ENCODE measurements at regions not wholly inside any gene's neighbourhood (a gene's known extent, or its start where the extent isn't known, plus 50 kb on each side); places are given as distances from the start of the nearest gene placed in this dataset.

DNA sequence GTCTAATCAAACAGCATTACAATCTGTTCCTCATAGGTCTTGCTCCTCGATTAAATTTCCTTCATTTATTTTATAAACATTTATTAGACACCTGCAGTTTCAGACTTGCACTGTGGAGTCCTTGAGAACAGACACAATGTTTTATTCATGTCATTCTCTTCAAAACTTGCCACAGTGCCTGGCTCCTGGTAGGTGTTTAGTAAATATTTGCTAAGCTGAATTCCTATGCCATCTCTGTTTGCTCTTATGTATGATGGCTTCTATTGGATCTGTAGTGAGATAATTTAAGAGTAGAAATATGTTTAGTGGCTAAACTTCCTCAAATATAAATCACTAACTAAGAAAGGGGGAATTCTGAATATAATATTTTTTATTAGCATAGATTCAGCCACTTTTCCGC lies 61.4 kb downstream of the LRATD1 start:
- TF ChIP-seq, protein P1, sequence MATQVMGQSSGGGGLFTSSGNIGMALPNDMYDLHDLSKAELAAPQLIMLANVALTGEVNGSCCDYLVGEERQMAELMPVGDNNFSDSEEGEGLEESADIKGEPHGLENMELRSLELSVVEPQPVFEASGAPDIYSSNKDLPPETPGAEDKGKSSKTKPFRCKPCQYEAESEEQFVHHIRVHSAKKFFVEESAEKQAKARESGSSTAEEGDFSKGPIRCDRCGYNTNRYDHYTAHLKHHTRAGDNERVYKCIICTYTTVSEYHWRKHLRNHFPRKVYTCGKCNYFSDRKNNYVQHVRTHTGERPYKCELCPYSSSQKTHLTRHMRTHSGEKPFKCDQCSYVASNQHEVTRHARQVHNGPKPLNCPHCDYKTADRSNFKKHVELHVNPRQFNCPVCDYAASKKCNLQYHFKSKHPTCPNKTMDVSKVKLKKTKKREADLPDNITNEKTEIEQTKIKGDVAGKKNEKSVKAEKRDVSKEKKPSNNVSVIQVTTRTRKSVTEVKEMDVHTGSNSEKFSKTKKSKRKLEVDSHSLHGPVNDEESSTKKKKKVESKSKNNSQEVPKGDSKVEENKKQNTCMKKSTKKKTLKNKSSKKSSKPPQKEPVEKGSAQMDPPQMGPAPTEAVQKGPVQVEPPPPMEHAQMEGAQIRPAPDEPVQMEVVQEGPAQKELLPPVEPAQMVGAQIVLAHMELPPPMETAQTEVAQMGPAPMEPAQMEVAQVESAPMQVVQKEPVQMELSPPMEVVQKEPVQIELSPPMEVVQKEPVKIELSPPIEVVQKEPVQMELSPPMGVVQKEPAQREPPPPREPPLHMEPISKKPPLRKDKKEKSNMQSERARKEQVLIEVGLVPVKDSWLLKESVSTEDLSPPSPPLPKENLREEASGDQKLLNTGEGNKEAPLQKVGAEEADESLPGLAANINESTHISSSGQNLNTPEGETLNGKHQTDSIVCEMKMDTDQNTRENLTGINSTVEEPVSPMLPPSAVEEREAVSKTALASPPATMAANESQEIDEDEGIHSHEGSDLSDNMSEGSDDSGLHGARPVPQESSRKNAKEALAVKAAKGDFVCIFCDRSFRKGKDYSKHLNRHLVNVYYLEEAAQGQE (IDR thresholded peaks at IDR 0.05; ENCODE audit: insufficient read depth in 1 of 2, low read depth in 2 of 2, low read length in 2 of 2): no peak
- no peak for TF ChIP-seq POLR2AphosphoS5 (IDR thresholded peaks at IDR 0.05; ENCODE audit: low read depth, low read length)

Measured in PFSK-1 (cell line).